GM18507 (cell line): ENCODE measurements at regions not wholly inside any gene's neighbourhood (a gene's known extent, or its start where the extent isn't known, plus 50 kb on each side); places are given as distances from the start of the nearest gene placed in this dataset.
"Not testable (repeated sequence)": the region's sequence is repeated elsewhere in the genome, so short reads cannot be mapped to it uniquely, and the experiment has no call there.

Source experiments
- DNase-seq: peaks from one replicate; pipeline ENCODE4 v3.0.0; 2011; ENCODE audit warnings: low read depth; ENCODE audit not compliant: insufficient read length; ENCODE audit errors: extremely low spot score
- FAIRE-seq: peaks from 2 replicates; lab custom pipeline; 2011; peaks lifted over from hg19 to GRCh38; lab: Jason Lieb, UNC

GRCh38 chr3:124131158-124131557 lies 139.2 kb upstream of the ROPN1 start:
- FAIRE-seq (no peak), DNase-seq (no peak)

- FAIRE-seq (no peak), DNase-seq (no peak)
These were observed 139.7 kb upstream of the ROPN1 start for GRCh38 chr3:124131580-124131979.

- FAIRE-seq = no peak
- DNase-seq = no peak
These were observed 140.9 kb upstream of the ROPN1 start for GRCh38 chr3:124132813-124133212.

- DNase-seq = no peak
- no peak for FAIRE-seq
These were observed 141.5 kb upstream of the ROPN1 start for GRCh38 chr3:124133366-124133940.

- DNase-seq (no peak), FAIRE-seq (no peak)
These were observed 145.3 kb upstream of the ROPN1 start for GRCh38 chr3:124137216-124137615.

GRCh38 chr3:124138148-124138547 lies 146.2 kb upstream of the ROPN1 start:
- FAIRE-seq = no peak

GRCh38 chr3:124140746-124141145 lies 148.8 kb upstream of the ROPN1 start:
- DNase-seq (no peak), FAIRE-seq (no peak)

More at GRCh38 chr3:124138148-124138547, 146.2 kb upstream of the ROPN1 start:
- DNase-seq = no peak

GRCh38 chr3:124142389-124142970 lies 150.6 kb upstream of the ROPN1 start:
- no peak for FAIRE-seq
- DNase-seq = no peak

- DNase-seq = no peak
- FAIRE-seq = no peak
These were observed 151.1 kb upstream of the ROPN1 start for GRCh38 chr3:124143047-124143446.

GRCh38 chr3:124144035-124144814 lies 152.3 kb upstream of the ROPN1 start:
- FAIRE-seq (no peak), DNase-seq (no peak)

GRCh38 chr3:124147429-124147828 lies 155.5 kb upstream of the ROPN1 start:
- DNase-seq (no peak), FAIRE-seq (no peak)

GRCh38 chr3:124147946-124148345 lies 156.0 kb upstream of the ROPN1 start:
- FAIRE-seq (no peak), DNase-seq (no peak)

- FAIRE-seq (no peak), DNase-seq (no peak)
These were observed 157.2 kb upstream of the ROPN1 start for GRCh38 chr3:124149081-124149480.

GRCh38 chr3:124149771-124150170 lies 157.8 kb upstream of the ROPN1 start:
- no peak for FAIRE-seq
- DNase-seq = no peak

GRCh38 chr3:124152891-124153290 lies 161.0 kb upstream of the ROPN1 start:
- not testable (repeated sequence) for FAIRE-seq, DNase-seq

- FAIRE-seq (no peak), DNase-seq (no peak)
These were observed 165.2 kb upstream of the ROPN1 start for GRCh38 chr3:124156866-124157712.

GRCh38 chr3:124157748-124158147 lies 165.8 kb upstream of the ROPN1 start:
- DNase-seq = no peak
- FAIRE-seq = no peak

GRCh38 chr3:124158168-124158881 lies 166.4 kb upstream of the ROPN1 start:
- DNase-seq (no peak), FAIRE-seq (no peak)

GRCh38 chr3:124161448-124161847 lies 169.5 kb upstream of the ROPN1 start:
- DNase-seq (no peak), FAIRE-seq (no peak)
